ENCODE measurements at regions not wholly inside any gene's neighbourhood (a gene's known extent, or its start where the extent isn't known, plus 50 kb on each side); places are given as distances from the start of the nearest gene placed in this dataset.

- ChIA-PET CTCF (no interaction called here), POLR2A (no interaction called here)
- ATAC-seq = no peak
- Mint-ChIP-seq H3K4me1 (peaks cover 9% of the 10 kb centered on the region), H3K27me3 (ENCODE audit: low read depth) (peaks cover 7% of the 10 kb centered on the region), H3K27ac (no peak overlapping the region), H3K36me3 (peaks cover 3% of the 10 kb centered on the region; the same call in 1 of the 2 replicates), H3K9me3 (peaks cover 15% of the 10 kb centered on the region), H3K4me3 (no peak overlapping the region)
- no peak for DNase-seq (ENCODE audit: low spot score)
- no peak for TF ChIP-seq ZNF281 (CRISPR knock-in tag; IDR thresholded peaks at IDR 0.05)
- no peak for TF ChIP-seq NR3C1 (CRISPR knock-in tag; conservative IDR thresholded peaks at IDR 0.05; ENCODE audit: low read depth)
- TF ChIP-seq, protein P1, sequence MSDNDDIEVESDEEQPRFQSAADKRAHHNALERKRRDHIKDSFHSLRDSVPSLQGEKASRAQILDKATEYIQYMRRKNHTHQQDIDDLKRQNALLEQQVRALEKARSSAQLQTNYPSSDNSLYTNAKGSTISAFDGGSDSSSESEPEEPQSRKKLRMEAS (CRISPR knock-in tag; IDR thresholded peaks at IDR 0.05) = no peak
- no peak for TF ChIP-seq TEAD4 (CRISPR knock-in tag; IDR thresholded peaks at IDR 0.05)
- TF ChIP-seq OVOL2 (CRISPR knock-in tag; IDR thresholded peaks at IDR 0.05; ENCODE audit: borderline replicate concordance) = no peak
- no peak for TF ChIP-seq ZNF671 (CRISPR knock-in tag; IDR thresholded peaks at IDR 0.05)
These were observed 312.7 kb upstream of the PROX1 start for GRCh38 chr1:213675043-213675442.

GRCh38 chr1:213676736-213677135 is 311.0 kb upstream of the PROX1 start:
- Mint-ChIP-seq H3K9me3 (peaks cover 10% of the 10 kb centered on the region), H3K4me3 (no peak overlapping the region), H3K36me3 (peaks cover 3% of the 10 kb centered on the region; the same call in 1 of the 2 replicates), H3K27me3 (ENCODE audit: low read depth) (peaks cover 3% of the 10 kb centered on the region; the same call in 1 of the 2 replicates), H3K4me1 (no peaks in the 10 kb centered on the region), H3K27ac (no peak overlapping the region)
- POLR2A ChIA-PET = no interaction called here
- DNase-seq (ENCODE audit: low spot score) (no peak), ATAC-seq (no peak)
- TF ChIP-seq ELF4 (CRISPR knock-in tag; IDR thresholded peaks at IDR 0.05; ENCODE audit: low read depth) = no peak
- CTCF ChIA-PET = no interaction called here

GRCh38 chr1:213678348-213678747 is 309.4 kb upstream of the PROX1 start:
- H3K36me3 Mint-ChIP-seq = peaks cover 3% of the 10 kb centered on the region; the same call in 1 of the 2 replicates
- ChIA-PET CTCF (no interaction called here), POLR2A (no interaction called here)
- no peak overlapping the region for H3K4me3 Mint-ChIP-seq
- ATAC-seq = no peak
- no peak overlapping the region for H3K27ac Mint-ChIP-seq
- H3K27me3 Mint-ChIP-seq (ENCODE audit: low read depth) = peaks cover 3% of the 10 kb centered on the region; the same call in 1 of the 2 replicates
- no peaks in the 10 kb centered on the region for H3K4me1 Mint-ChIP-seq
- peaks cover 10% of the 10 kb centered on the region for H3K9me3 Mint-ChIP-seq
- DNase-seq (ENCODE audit: low spot score) = no peak
- TF ChIP-seq IRF2 (CRISPR knock-in tag; IDR thresholded peaks at IDR 0.05; ENCODE audit: borderline replicate concordance, low read depth) = no peak
- no peak for TF ChIP-seq CREM (CRISPR knock-in tag; IDR thresholded peaks at IDR 0.05)
- TF ChIP-seq, protein P2, sequence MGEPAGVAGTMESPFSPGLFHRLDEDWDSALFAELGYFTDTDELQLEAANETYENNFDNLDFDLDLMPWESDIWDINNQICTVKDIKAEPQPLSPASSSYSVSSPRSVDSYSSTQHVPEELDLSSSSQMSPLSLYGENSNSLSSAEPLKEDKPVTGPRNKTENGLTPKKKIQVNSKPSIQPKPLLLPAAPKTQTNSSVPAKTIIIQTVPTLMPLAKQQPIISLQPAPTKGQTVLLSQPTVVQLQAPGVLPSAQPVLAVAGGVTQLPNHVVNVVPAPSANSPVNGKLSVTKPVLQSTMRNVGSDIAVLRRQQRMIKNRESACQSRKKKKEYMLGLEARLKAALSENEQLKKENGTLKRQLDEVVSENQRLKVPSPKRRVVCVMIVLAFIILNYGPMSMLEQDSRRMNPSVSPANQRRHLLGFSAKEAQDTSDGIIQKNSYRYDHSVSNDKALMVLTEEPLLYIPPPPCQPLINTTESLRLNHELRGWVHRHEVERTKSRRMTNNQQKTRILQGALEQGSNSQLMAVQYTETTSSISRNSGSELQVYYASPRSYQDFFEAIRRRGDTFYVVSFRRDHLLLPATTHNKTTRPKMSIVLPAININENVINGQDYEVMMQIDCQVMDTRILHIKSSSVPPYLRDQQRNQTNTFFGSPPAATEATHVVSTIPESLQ (CRISPR knock-in tag; IDR thresholded peaks at IDR 0.05) = no peak
- no peak for TF ChIP-seq ZNF671 (CRISPR knock-in tag; IDR thresholded peaks at IDR 0.05)
- TF ChIP-seq OVOL2 (CRISPR knock-in tag; IDR thresholded peaks at IDR 0.05; ENCODE audit: borderline replicate concordance) = no peak
- TF ChIP-seq ZSCAN18 (CRISPR knock-in tag; IDR thresholded peaks at IDR 0.05) = no peak
- TF ChIP-seq, protein P3, sequence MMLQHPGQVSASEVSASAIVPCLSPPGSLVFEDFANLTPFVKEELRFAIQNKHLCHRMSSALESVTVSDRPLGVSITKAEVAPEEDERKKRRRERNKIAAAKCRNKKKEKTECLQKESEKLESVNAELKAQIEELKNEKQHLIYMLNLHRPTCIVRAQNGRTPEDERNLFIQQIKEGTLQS (CRISPR knock-in tag; conservative IDR thresholded peaks at IDR 0.05) = no peak
- no peak for TF ChIP-seq E2F4 (CRISPR knock-in tag; IDR thresholded peaks at IDR 0.05; ENCODE audit: borderline replicate concordance, low read depth)
- TF ChIP-seq, protein P4, sequence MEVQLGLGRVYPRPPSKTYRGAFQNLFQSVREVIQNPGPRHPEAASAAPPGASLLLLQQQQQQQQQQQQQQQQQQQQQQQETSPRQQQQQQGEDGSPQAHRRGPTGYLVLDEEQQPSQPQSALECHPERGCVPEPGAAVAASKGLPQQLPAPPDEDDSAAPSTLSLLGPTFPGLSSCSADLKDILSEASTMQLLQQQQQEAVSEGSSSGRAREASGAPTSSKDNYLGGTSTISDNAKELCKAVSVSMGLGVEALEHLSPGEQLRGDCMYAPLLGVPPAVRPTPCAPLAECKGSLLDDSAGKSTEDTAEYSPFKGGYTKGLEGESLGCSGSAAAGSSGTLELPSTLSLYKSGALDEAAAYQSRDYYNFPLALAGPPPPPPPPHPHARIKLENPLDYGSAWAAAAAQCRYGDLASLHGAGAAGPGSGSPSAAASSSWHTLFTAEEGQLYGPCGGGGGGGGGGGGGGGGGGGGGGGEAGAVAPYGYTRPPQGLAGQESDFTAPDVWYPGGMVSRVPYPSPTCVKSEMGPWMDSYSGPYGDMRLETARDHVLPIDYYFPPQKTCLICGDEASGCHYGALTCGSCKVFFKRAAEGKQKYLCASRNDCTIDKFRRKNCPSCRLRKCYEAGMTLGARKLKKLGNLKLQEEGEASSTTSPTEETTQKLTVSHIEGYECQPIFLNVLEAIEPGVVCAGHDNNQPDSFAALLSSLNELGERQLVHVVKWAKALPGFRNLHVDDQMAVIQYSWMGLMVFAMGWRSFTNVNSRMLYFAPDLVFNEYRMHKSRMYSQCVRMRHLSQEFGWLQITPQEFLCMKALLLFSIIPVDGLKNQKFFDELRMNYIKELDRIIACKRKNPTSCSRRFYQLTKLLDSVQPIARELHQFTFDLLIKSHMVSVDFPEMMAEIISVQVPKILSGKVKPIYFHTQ (CRISPR knock-in tag; IDR thresholded peaks at IDR 0.05) = no peak
- TF ChIP-seq ESRRA (CRISPR knock-in tag; IDR thresholded peaks at IDR 0.05; ENCODE audit: borderline replicate concordance) = no peak
- TF ChIP-seq, protein P5, sequence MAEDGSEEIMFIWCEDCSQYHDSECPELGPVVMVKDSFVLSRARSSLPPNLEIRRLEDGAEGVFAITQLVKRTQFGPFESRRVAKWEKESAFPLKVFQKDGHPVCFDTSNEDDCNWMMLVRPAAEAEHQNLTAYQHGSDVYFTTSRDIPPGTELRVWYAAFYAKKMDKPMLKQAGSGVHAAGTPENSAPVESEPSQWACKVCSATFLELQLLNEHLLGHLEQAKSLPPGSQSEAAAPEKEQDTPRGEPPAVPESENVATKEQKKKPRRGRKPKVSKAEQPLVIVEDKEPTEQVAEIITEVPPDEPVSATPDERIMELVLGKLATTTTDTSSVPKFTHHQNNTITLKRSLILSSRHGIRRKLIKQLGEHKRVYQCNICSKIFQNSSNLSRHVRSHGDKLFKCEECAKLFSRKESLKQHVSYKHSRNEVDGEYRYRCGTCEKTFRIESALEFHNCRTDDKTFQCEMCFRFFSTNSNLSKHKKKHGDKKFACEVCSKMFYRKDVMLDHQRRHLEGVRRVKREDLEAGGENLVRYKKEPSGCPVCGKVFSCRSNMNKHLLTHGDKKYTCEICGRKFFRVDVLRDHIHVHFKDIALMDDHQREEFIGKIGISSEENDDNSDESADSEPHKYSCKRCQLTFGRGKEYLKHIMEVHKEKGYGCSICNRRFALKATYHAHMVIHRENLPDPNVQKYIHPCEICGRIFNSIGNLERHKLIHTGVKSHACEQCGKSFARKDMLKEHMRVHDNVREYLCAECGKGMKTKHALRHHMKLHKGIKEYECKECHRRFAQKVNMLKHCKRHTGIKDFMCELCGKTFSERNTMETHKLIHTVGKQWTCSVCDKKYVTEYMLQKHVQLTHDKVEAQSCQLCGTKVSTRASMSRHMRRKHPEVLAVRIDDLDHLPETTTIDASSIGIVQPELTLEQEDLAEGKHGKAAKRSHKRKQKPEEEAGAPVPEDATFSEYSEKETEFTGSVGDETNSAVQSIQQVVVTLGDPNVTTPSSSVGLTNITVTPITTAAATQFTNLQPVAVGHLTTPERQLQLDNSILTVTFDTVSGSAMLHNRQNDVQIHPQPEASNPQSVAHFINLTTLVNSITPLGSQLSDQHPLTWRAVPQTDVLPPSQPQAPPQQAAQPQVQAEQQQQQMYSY (CRISPR knock-in tag; IDR thresholded peaks at IDR 0.05) = no peak
